ENCODE measurements at regions not wholly inside any gene's neighbourhood (a gene's known extent, or its start where the extent isn't known, plus 50 kb on each side); places are given as distances from the start of the nearest gene placed in this dataset.

DNA sequence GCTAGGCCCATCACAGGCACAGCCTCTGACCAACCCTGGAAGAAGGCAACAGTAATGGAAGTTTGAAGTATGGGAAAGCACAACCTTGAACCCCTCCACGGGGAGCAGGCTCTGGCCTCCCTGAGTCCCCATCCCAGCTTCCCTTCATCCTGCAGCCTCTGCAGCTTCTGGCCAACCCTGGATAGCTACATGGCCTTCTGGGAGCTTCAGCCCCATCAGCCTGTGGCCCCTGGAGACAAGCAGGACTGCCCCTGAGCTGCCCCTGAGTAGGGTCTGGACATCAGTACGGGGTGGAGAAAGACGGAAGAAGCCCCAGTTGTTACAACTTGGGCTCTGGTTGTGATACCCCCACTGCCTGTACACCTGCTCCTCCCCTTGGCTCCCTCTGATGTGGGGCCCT lies 113.8 kb upstream of the CD82 start:
- ATAC-seq (no peak), DNase-seq (ENCODE audit: low read depth, low spot score) (no peak)
- no peaks in the 10 kb centered on the region for H3K9me3 ChIP-seq (ENCODE audit: control insufficient read depth, insufficient read depth, low read depth, low read length)
- POLR2A ChIA-PET = no interaction called here
- H3K4me3 ChIP-seq (ENCODE audit: low read depth in 2 of 2, low read length in 2 of 2) = no peak overlapping the region
- no peaks in the 10 kb centered on the region for H3K27me3 ChIP-seq (ENCODE audit: control insufficient read depth, insufficient read depth, low read length)
- no peaks in the 10 kb centered on the region for H3K4me1 ChIP-seq (ENCODE audit: control insufficient read depth, insufficient read depth, low read length)
- BruUV-seq (replicated peaks) = no TSS peak
- TF ChIP-seq POLR2AphosphoS5 (IDR thresholded peaks at IDR 0.05; ENCODE audit: low read depth, low read length) = no peak
- intact Hi-C loops (cut with micrococcal nuclease; ENCODE audit: unreplicated experiment) = loop anchor here (5.0 kb wide), 1 partner anchor 329 kb away; no protein-coding TSS in a partner anchor
- no peaks in the 10 kb centered on the region for H3K36me3 ChIP-seq (ENCODE audit: control insufficient read depth, insufficient read depth, low read length)
- in situ Hi-C loops (cut with HindIII; ENCODE audit: low pct_unique_long_range_greater_than_20kb, low sequenced_read_pairs) = no loop called here
- no peak overlapping the region for H3K27ac ChIP-seq (ENCODE audit: low read length)
- CTCF ChIA-PET = no interaction called here

DNA sequence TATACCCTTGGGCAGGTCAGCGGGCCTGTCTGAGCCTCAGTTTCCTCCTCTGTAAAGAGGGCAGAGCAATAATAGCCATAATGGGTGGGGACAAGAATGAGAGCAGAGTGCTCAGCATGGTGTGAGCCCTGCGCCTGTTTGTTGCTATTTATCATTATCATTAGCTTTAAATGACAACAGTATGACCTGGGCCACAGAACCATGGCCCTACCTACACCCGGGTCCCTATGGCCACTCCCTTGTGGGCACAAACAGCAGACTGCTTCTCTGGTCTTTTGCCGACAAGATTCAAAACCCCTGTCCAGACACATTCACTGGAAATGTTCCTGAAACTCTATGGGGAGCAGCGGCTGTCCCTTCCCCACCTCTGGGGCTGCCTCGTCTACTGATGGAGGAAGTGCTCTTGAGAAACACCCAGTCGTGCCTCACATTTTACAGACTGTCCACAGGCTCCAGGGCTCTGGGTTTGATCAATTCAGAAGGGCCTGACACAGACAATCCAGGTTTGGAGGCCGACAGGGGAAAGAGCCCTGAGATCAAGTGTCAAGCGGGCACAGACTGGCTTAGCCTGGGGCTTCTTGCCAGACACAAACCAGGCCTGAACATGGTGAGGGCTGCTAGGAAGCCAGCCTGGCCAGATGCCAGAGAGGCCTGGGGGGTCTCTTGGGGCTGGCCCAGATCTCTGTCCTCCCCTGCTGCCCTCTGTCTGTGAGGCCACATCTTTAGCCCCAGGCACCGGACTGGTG lies 112.5 kb upstream of the CD82 start:
- CTCF ChIA-PET = no interaction called here

More for the DNA sequence above, 112.5 kb upstream of the CD82 start:
- TF ChIP-seq, protein P1, sequence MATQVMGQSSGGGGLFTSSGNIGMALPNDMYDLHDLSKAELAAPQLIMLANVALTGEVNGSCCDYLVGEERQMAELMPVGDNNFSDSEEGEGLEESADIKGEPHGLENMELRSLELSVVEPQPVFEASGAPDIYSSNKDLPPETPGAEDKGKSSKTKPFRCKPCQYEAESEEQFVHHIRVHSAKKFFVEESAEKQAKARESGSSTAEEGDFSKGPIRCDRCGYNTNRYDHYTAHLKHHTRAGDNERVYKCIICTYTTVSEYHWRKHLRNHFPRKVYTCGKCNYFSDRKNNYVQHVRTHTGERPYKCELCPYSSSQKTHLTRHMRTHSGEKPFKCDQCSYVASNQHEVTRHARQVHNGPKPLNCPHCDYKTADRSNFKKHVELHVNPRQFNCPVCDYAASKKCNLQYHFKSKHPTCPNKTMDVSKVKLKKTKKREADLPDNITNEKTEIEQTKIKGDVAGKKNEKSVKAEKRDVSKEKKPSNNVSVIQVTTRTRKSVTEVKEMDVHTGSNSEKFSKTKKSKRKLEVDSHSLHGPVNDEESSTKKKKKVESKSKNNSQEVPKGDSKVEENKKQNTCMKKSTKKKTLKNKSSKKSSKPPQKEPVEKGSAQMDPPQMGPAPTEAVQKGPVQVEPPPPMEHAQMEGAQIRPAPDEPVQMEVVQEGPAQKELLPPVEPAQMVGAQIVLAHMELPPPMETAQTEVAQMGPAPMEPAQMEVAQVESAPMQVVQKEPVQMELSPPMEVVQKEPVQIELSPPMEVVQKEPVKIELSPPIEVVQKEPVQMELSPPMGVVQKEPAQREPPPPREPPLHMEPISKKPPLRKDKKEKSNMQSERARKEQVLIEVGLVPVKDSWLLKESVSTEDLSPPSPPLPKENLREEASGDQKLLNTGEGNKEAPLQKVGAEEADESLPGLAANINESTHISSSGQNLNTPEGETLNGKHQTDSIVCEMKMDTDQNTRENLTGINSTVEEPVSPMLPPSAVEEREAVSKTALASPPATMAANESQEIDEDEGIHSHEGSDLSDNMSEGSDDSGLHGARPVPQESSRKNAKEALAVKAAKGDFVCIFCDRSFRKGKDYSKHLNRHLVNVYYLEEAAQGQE (IDR thresholded peaks at IDR 0.05; ENCODE audit: insufficient read depth in 1 of 2, low read depth in 2 of 2, low read length in 1 of 2) = no peak
- TF ChIP-seq TCF7L2 (IDR thresholded peaks at IDR 0.05; ENCODE audit: low read depth, low read length) (no peak), POLR2AphosphoS5 (IDR thresholded peaks at IDR 0.05; ENCODE audit: low read depth, low read length) (no peak), SIN3A (IDR thresholded peaks at IDR 0.05; ENCODE audit: borderline replicate concordance, insufficient read depth, low read depth, low read length) (no peak)
- TF ChIP-seq, protein P2, sequence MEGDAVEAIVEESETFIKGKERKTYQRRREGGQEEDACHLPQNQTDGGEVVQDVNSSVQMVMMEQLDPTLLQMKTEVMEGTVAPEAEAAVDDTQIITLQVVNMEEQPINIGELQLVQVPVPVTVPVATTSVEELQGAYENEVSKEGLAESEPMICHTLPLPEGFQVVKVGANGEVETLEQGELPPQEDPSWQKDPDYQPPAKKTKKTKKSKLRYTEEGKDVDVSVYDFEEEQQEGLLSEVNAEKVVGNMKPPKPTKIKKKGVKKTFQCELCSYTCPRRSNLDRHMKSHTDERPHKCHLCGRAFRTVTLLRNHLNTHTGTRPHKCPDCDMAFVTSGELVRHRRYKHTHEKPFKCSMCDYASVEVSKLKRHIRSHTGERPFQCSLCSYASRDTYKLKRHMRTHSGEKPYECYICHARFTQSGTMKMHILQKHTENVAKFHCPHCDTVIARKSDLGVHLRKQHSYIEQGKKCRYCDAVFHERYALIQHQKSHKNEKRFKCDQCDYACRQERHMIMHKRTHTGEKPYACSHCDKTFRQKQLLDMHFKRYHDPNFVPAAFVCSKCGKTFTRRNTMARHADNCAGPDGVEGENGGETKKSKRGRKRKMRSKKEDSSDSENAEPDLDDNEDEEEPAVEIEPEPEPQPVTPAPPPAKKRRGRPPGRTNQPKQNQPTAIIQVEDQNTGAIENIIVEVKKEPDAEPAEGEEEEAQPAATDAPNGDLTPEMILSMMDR (IDR thresholded peaks at IDR 0.05) = no peak
- Histone ChIP-seq H3K9me3 (ENCODE audit: control insufficient read depth, insufficient read depth, low read depth, low read length) (no peaks in the 10 kb centered on the region), H3K27ac (ENCODE audit: low read length) (no peak overlapping the region), H3K4me1 (ENCODE audit: control insufficient read depth, insufficient read depth, low read length) (no peaks in the 10 kb centered on the region), H3K4me3 (ENCODE audit: low read depth in 2 of 2, low read length in 2 of 2) (no peak overlapping the region), H3K27me3 (ENCODE audit: control insufficient read depth, insufficient read depth, low read length) (no peaks in the 10 kb centered on the region), H3K36me3 (ENCODE audit: control insufficient read depth, insufficient read depth, low read length) (no peaks in the 10 kb centered on the region)
- POLR2A ChIA-PET = no interaction called here
- no peak; the same call in 1 of the 2 replicates for ATAC-seq
- no peak for DNase-seq (ENCODE audit: low read depth, low spot score)
- in situ Hi-C loops (cut with HindIII; ENCODE audit: low pct_unique_long_range_greater_than_20kb, low sequenced_read_pairs) = no loop called here
- intact Hi-C loops (cut with micrococcal nuclease; ENCODE audit: unreplicated experiment) = loop anchor here (5.0 kb wide), 1 partner anchor 331 kb away; no protein-coding TSS in a partner anchor
- no TSS peak for BruUV-seq (replicated peaks)

Measured in Panc1 (cell line).